ENCODE measurements at regions not wholly inside any gene's neighbourhood (a gene's known extent, or its start where the extent isn't known, plus 50 kb on each side); places are given as distances from the start of the nearest gene placed in this dataset.

GRCh38 chr6:80531681-80532619 is 425.5 kb downstream of the BCKDHB start:
- TF ChIP-seq, protein P1, sequence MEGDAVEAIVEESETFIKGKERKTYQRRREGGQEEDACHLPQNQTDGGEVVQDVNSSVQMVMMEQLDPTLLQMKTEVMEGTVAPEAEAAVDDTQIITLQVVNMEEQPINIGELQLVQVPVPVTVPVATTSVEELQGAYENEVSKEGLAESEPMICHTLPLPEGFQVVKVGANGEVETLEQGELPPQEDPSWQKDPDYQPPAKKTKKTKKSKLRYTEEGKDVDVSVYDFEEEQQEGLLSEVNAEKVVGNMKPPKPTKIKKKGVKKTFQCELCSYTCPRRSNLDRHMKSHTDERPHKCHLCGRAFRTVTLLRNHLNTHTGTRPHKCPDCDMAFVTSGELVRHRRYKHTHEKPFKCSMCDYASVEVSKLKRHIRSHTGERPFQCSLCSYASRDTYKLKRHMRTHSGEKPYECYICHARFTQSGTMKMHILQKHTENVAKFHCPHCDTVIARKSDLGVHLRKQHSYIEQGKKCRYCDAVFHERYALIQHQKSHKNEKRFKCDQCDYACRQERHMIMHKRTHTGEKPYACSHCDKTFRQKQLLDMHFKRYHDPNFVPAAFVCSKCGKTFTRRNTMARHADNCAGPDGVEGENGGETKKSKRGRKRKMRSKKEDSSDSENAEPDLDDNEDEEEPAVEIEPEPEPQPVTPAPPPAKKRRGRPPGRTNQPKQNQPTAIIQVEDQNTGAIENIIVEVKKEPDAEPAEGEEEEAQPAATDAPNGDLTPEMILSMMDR (IDR thresholded peaks at IDR 0.05; ENCODE audit: low read length), result no peak
- no peak for TF ChIP-seq EZH2 (IDR thresholded peaks at IDR 0.05; ENCODE audit: borderline replicate concordance, low read length)

Measured in OCI-LY1 (cell line).